ENCODE measurements at regions not wholly inside any gene's neighbourhood (a gene's known extent, or its start where the extent isn't known, plus 50 kb on each side); places are given as distances from the start of the nearest gene placed in this dataset.
"Not testable (repeated sequence)": the region's sequence is repeated elsewhere in the genome, so short reads cannot be mapped to it uniquely, and the experiment has no call there.

DNA sequence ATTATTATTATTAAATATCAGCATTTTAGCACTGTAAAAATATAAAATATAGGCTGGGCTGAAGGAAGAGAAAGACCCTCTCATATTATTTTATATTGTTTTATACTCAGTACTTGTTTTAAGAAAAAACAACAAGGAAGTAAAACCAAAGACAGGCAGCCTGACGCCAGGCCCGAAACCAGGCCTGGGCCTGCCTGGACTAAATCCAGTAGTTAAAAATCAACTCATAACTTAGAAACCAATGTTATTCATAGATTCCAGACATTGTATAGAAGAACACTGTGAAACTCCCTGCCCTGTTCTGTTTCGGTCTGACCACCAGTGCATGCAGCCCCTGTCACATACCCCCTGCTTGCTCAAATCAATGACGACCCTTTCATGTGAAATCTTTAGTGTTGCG, 420.1 kb upstream of the PABPC4L start:
- TF ChIP-seq, protein P1, sequence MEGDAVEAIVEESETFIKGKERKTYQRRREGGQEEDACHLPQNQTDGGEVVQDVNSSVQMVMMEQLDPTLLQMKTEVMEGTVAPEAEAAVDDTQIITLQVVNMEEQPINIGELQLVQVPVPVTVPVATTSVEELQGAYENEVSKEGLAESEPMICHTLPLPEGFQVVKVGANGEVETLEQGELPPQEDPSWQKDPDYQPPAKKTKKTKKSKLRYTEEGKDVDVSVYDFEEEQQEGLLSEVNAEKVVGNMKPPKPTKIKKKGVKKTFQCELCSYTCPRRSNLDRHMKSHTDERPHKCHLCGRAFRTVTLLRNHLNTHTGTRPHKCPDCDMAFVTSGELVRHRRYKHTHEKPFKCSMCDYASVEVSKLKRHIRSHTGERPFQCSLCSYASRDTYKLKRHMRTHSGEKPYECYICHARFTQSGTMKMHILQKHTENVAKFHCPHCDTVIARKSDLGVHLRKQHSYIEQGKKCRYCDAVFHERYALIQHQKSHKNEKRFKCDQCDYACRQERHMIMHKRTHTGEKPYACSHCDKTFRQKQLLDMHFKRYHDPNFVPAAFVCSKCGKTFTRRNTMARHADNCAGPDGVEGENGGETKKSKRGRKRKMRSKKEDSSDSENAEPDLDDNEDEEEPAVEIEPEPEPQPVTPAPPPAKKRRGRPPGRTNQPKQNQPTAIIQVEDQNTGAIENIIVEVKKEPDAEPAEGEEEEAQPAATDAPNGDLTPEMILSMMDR (IDR thresholded peaks at IDR 0.05; ENCODE audit: insufficient read depth, low read depth, low read length) = not testable (repeated sequence)
- TF ChIP-seq EZH2 (IDR thresholded peaks at IDR 0.05; ENCODE audit: insufficient read depth, low read length) = not testable (repeated sequence)

All from astrocyte (in vitro differentiated cells and primary cell).